ENCODE measurements at regions not wholly inside any gene's neighbourhood (a gene's known extent, or its start where the extent isn't known, plus 50 kb on each side); places are given as distances from the start of the nearest gene placed in this dataset.

- TF ChIP-seq, protein P1, sequence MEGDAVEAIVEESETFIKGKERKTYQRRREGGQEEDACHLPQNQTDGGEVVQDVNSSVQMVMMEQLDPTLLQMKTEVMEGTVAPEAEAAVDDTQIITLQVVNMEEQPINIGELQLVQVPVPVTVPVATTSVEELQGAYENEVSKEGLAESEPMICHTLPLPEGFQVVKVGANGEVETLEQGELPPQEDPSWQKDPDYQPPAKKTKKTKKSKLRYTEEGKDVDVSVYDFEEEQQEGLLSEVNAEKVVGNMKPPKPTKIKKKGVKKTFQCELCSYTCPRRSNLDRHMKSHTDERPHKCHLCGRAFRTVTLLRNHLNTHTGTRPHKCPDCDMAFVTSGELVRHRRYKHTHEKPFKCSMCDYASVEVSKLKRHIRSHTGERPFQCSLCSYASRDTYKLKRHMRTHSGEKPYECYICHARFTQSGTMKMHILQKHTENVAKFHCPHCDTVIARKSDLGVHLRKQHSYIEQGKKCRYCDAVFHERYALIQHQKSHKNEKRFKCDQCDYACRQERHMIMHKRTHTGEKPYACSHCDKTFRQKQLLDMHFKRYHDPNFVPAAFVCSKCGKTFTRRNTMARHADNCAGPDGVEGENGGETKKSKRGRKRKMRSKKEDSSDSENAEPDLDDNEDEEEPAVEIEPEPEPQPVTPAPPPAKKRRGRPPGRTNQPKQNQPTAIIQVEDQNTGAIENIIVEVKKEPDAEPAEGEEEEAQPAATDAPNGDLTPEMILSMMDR (IDR thresholded peaks at IDR 0.05; ENCODE audit: control extremely low read depth in 1 of 3, insufficient read depth in 1 of 3, low read depth in 1 of 3, low read length in 3 of 3), result no peak
- TF ChIP-seq POLR2A (IDR thresholded peaks at IDR 0.05; ENCODE audit: control extremely low read depth in 1 of 2, low read depth in 2 of 2, low read length in 2 of 2), result no peak
- TF ChIP-seq HDAC2 (IDR thresholded peaks at IDR 0.05; ENCODE audit: borderline replicate concordance in 1 of 2, low read depth in 2 of 2, low read length in 2 of 2), result no peak
- TF ChIP-seq POLR2AphosphoS5 (IDR thresholded peaks at IDR 0.05; ENCODE audit: low read depth, low read length), result no peak
- TF ChIP-seq FOSL1 (IDR thresholded peaks at IDR 0.05; ENCODE audit: insufficient read depth, low read depth, low read length), result no peak
- no peak for TF ChIP-seq GABPA (IDR thresholded peaks at IDR 0.05; ENCODE audit: borderline replicate concordance, insufficient read depth, low read length)
- TF ChIP-seq, protein P2, sequence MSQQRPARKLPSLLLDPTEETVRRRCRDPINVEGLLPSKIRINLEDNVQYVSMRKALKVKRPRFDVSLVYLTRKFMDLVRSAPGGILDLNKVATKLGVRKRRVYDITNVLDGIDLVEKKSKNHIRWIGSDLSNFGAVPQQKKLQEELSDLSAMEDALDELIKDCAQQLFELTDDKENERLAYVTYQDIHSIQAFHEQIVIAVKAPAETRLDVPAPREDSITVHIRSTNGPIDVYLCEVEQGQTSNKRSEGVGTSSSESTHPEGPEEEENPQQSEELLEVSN (IDR thresholded peaks at IDR 0.05), result no peak
- no peak for TF ChIP-seq RXRA (IDR thresholded peaks at IDR 0.05; ENCODE audit: insufficient read depth, low read depth, low read length)
- no peak for TF ChIP-seq EP300 (IDR thresholded peaks at IDR 0.05; ENCODE audit: borderline replicate concordance in 1 of 2, low read depth in 2 of 2, low read length in 2 of 2)
- no peak for TF ChIP-seq USF2 (IDR thresholded peaks at IDR 0.05; ENCODE audit: low read length)
- TF ChIP-seq YY1 (IDR thresholded peaks at IDR 0.05; ENCODE audit: low read depth, low read length), result no peak
- no peak for TF ChIP-seq EZH2 (IDR thresholded peaks at IDR 0.05; ENCODE audit: low read depth, low read length, severe bottlenecking)
- TF ChIP-seq NRF1 (IDR thresholded peaks at IDR 0.05; ENCODE audit: low read depth, low read length), result no peak
Measured at GRCh38 chr2:109058191-109058632, 69.2 kb upstream of the EDAR start.

Measured in H1 (cell line).